HL-60 (cell line): ENCODE measurements at regions not wholly inside any gene's neighbourhood (a gene's known extent, or its start where the extent isn't known, plus 50 kb on each side); places are given as distances from the start of the nearest gene placed in this dataset.

Experiments used
- POLR2AphosphoS5 ChIP-seq: IDR thresholded peaks from 2 replicates; pipeline ENCODE4 v1.6.1; 2012; ENCODE audit warnings: low read depth
- TF ChIP-seq, protein P1 (sequence below): IDR thresholded peaks from one replicate; pipeline ENCODE4 v1.5.1; 2011; ENCODE audit warnings: low read length, control low read depth, inconsistent platforms; ENCODE audit not compliant: insufficient read depth

DNA sequence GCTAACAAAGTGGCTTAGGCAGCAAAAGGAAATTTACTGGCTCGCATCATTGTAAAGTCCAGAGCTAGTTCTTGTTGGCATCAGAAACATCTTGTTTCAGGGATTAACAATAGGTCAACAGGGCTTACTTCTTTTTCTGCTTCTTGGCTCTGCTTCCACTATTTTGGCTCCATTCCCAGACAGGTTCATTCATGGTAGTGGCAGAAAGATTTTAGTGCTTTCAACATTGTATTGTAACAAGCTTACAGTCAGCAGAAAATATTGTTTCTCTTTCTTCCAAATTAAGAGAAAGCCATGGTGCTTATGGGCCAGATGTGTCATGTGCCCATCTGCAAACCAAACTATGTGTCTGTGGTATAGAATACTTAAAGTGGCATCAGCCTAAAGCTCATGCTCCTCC is 315.6 kb downstream of the RAB38 start:
- TF ChIP-seq, protein P1, sequence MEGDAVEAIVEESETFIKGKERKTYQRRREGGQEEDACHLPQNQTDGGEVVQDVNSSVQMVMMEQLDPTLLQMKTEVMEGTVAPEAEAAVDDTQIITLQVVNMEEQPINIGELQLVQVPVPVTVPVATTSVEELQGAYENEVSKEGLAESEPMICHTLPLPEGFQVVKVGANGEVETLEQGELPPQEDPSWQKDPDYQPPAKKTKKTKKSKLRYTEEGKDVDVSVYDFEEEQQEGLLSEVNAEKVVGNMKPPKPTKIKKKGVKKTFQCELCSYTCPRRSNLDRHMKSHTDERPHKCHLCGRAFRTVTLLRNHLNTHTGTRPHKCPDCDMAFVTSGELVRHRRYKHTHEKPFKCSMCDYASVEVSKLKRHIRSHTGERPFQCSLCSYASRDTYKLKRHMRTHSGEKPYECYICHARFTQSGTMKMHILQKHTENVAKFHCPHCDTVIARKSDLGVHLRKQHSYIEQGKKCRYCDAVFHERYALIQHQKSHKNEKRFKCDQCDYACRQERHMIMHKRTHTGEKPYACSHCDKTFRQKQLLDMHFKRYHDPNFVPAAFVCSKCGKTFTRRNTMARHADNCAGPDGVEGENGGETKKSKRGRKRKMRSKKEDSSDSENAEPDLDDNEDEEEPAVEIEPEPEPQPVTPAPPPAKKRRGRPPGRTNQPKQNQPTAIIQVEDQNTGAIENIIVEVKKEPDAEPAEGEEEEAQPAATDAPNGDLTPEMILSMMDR = no peak
- TF ChIP-seq POLR2AphosphoS5 = no peak
